Mucosa of descending colon (tissue), 3 donors: ENCODE measurements at regions not wholly inside any gene's neighbourhood (a gene's known extent, or its start where the extent isn't known, plus 50 kb on each side); places are given as distances from the start of the nearest gene placed in this dataset.

ENCODE experiments used
- ATAC-seq: fragments of 200-7000 bp; cut with Tn5 transposase; one replicate; pipeline ENCODE4 v1.9.1; 2020; ENCODE audit warnings: mild to moderate bottlenecking, moderate library complexity
- DNase-seq, 3 donors: peaks; one replicate each; pipeline ENCODE4 v3.0.0-alpha.2; 2020
- H3K36me3 ChIP-seq: fragments of 200-600 bp; one replicate; pipeline ENCODE4 v1.8.0; 2021; ENCODE audit warnings: low read depth, mild to moderate bottlenecking
- H3K4me1 ChIP-seq: fragments of 200-600 bp; one replicate; pipeline ENCODE4 v1.8.0; 2021; ENCODE audit warnings: low read depth, mild to moderate bottlenecking
- H3K4me3 ChIP-seq: fragments of 200-600 bp; one replicate; pipeline ENCODE4 v1.8.0; 2021; ENCODE audit warnings: mild to moderate bottlenecking
- H3K9me3 ChIP-seq: fragments of 200-600 bp; one replicate; pipeline ENCODE4 v1.8.0; 2021; ENCODE audit warnings: mild to moderate bottlenecking
- intact Hi-C, 2 donors: fragments of 100-400 bp; cut with DNase I in 1 of 2; cut with micrococcal nuclease in 1 of 2; formaldehyde crosslinking; loops; one replicate each; pipeline versions ENCODE4 v1.11.0 to v1.11.1; 2022; cut with DNase I, micrococcal nuclease
- TF ChIP-seq, protein P1 (sequence below): fragments of 200-600 bp; IDR thresholded peaks from one replicate; pipeline ENCODE4 v1.8.0; 2022; ENCODE audit warnings: antibody characterized with exemption, mild to moderate bottlenecking
- donor health status: DM: no; HTN: no; CAD: no; lungs with moderate emphysema.
- donor health status: DM: no; HTN: no; CAD: no.
- donor health status: DM: no; HTN: yes; CAD: no.

DNA sequence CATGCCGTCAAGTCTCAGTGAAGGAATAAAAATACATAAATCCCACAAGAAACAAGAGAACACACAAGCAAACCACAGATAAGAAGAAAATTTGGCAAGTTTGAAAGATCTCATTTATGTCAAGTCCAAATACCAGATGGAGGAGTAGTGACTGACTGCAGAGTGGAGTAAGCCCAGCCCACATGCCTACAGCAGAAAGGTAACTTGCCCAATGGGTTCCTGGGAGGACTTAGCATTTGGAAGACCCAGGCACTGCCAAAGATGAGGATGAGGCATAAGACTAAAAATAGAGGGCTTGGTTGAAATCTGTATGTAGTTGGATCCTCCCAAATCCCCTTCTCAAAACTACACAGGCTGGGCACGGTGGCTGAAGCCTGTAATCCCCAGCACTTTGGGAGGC is 70.8 kb downstream of the ZNF648 start:
- DNase-seq (no peak), ATAC-seq (no peak)
- intact Hi-C loops = no loop called here
- H3K9me3 ChIP-seq = no peaks in the 10 kb centered on the region
- no peaks in the 10 kb centered on the region for H3K4me1 ChIP-seq
- no peak overlapping the region for H3K4me3 ChIP-seq
- TF ChIP-seq, protein P1, sequence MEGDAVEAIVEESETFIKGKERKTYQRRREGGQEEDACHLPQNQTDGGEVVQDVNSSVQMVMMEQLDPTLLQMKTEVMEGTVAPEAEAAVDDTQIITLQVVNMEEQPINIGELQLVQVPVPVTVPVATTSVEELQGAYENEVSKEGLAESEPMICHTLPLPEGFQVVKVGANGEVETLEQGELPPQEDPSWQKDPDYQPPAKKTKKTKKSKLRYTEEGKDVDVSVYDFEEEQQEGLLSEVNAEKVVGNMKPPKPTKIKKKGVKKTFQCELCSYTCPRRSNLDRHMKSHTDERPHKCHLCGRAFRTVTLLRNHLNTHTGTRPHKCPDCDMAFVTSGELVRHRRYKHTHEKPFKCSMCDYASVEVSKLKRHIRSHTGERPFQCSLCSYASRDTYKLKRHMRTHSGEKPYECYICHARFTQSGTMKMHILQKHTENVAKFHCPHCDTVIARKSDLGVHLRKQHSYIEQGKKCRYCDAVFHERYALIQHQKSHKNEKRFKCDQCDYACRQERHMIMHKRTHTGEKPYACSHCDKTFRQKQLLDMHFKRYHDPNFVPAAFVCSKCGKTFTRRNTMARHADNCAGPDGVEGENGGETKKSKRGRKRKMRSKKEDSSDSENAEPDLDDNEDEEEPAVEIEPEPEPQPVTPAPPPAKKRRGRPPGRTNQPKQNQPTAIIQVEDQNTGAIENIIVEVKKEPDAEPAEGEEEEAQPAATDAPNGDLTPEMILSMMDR = no peak
- H3K36me3 ChIP-seq = no peaks in the 10 kb centered on the region

DNA sequence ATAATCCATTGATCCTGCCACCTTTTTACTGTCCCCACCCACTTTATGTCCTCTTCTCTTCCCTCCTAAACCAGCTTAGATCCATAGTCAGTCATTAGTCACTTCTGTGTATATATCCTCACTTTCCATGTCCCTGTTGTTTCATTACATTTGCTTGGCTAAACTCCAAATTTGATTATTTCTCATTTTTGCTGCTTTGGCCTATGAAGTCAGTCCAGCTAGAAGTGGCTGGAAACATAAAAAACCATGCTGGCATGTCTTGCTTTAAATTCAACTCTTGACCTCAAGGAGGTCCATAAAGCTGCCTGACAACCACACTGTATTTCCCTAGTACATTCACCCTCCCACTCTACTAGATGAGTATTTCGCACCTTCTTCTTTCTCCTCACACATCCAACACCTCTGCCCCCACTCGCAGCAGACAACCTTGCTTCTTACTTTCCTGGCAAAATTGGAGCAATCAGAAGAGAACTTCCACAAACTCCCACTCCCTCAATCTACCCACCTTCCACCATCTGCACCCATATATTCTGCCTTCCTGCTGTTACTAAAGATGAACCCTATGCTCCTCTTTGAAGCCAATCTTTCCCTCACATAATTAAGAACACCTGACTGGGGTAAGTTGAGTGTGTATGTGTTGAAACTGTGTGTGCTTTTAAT is 72.1 kb downstream of the ZNF648 start:
- TF ChIP-seq, protein P1 = no peak
- Histone ChIP-seq H3K9me3 (no peaks in the 10 kb centered on the region), H3K36me3 (no peaks in the 10 kb centered on the region), H3K4me3 (no peak overlapping the region), H3K4me1 (no peaks in the 10 kb centered on the region)
- intact Hi-C loops = no loop called here
- ATAC-seq (no peak), DNase-seq (no peak)

DNA sequence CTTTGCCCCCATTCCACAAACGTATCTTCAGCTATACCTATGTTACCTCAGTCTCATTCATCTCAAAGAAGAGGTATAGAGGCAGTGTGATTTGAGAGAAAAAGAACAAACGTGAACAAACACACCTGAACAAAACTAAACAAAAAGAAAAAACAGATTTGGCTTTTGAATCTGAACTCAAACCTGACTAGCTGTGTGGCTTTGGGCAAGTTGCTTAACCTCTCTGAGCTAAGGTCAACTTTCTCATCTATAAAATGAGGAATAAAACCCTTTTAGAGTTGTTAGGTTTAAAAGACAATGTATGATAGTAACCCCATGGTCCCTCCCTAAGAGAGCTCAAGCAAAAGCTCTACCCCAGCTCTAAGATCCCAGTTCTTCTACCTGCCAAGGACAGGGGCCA is 73.5 kb downstream of the ZNF648 start:
- DNase-seq = no peak
- no peaks in the 10 kb centered on the region for H3K9me3 ChIP-seq
- no peaks in the 10 kb centered on the region for H3K4me1 ChIP-seq
- intact Hi-C loops = no loop called here
- TF ChIP-seq, protein P1 = no peak
- no peaks in the 10 kb centered on the region for H3K36me3 ChIP-seq
- no peak for ATAC-seq
- H3K4me3 ChIP-seq = no peak overlapping the region

DNA sequence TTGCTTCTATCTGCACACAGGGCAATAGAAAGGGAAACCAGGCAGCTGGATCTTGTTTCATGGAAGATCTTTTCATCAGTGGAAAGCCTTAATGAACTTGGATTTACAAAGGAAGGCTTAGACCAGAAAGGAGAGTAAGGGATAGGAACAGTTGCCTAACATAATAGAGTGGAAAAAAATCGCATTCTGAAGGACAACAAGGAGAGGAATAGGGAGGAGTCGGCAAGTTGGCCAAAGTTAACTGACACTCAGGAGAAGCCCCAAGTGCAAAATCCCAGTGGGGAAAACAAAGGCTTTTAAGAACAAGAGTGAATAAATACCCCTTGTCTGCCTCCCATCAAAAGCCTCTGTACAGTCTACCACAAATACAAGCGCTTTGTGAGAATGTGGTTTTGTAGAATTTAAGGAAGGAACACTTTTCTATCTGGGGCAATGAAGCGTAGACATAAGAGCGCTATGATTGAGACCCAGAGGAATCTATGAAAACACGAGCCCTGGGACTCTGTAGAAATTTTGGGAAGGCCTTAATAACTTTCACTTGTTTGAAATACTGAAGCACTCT is 74.1 kb downstream of the ZNF648 start:
- no peaks in the 10 kb centered on the region for H3K36me3 ChIP-seq
- no peaks in the 10 kb centered on the region for H3K9me3 ChIP-seq
- no peak for DNase-seq
- intact Hi-C loops = no loop called here
- no peak for ATAC-seq
- no peaks in the 10 kb centered on the region for H3K4me1 ChIP-seq
- TF ChIP-seq, protein P1 = no peak
- H3K4me3 ChIP-seq = no peak overlapping the region

DNA sequence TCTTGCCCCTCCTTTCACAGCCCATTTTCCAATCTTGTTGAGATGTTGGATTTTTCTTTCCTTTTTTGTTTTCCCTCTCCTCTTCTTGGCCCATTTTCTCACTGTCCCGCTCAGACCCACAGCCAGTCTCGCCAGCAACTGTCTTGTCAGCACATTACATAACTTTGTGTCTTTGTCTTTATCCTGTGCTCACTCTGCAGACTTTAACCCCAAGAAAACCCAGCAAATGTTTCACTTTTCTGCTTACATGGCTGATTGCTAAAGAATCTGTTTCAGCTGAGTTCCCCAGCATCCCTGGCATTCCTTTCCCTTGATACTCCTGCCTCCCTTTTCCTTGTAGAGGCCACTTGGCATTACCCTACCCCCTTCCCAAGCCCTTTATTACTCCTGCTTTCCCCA is 74.6 kb downstream of the ZNF648 start:
- Histone ChIP-seq H3K4me3 (no peak overlapping the region), H3K36me3 (no peaks in the 10 kb centered on the region), H3K9me3 (no peaks in the 10 kb centered on the region), H3K4me1 (no peaks in the 10 kb centered on the region)
- ATAC-seq = no peak
- TF ChIP-seq, protein P1 = no peak
- intact Hi-C loops = no loop called here
- no peak for DNase-seq
